ENCODE measurements at regions not wholly inside any gene's neighbourhood (a gene's known extent, or its start where the extent isn't known, plus 50 kb on each side); places are given as distances from the start of the nearest gene placed in this dataset.

GRCh38 chr2:217625557-217626169, 377.1 kb downstream of the TNS1 start:
- H2AFZ ChIP-seq, result no peak overlapping the region
- H3K36me3 ChIP-seq (replicated peaks; ENCODE audit: insufficient read depth, low read depth), result no peaks in the 10 kb centered on the region
- no peaks in the 10 kb centered on the region for H3K79me2 ChIP-seq
- no peak for TF ChIP-seq CTCF (IDR thresholded peaks at IDR 0.05; ENCODE audit: poor library complexity)
- no peak for TF ChIP-seq EZH2 (IDR thresholded peaks at IDR 0.05; ENCODE audit: borderline replicate concordance)
- no peak for TF ChIP-seq EZH2phosphoT487 (IDR thresholded peaks at IDR 0.05; ENCODE audit: low read depth, severe bottlenecking, unreplicated experiment)
- no peaks in the 10 kb centered on the region for H3K27me3 ChIP-seq
- no peaks in the 10 kb centered on the region for H3K9me3 ChIP-seq (ENCODE audit: low read depth)
- H3K27ac ChIP-seq, result no peak overlapping the region
- no peak for DNase-seq (ENCODE audit: low spot score)
- H3K4me2 ChIP-seq, result no peak overlapping the region
- WGBS (ENCODE audit: low lambda C conversion rate, missing lambda C conversion rate), result 46% methylated on average over 4 of the region's 4 CpGs
- H3K4me3 ChIP-seq, result no peak overlapping the region
- peaks cover 16% of the 10 kb centered on the region for H3K4me1 ChIP-seq (ENCODE audit: insufficient read depth)
- H3K9me2 ChIP-seq (replicated peaks; ENCODE audit: insufficient read depth), result no peaks in the 10 kb centered on the region
- H4K20me1 ChIP-seq (ENCODE audit: insufficient read depth, poor library complexity, severe bottlenecking), result no peaks in the 10 kb centered on the region

GRCh38 chr2:217623281-217623912, 379.4 kb downstream of the TNS1 start:
- peaks cover 24% of the 10 kb centered on the region for H3K4me1 ChIP-seq (ENCODE audit: insufficient read depth)
- no peaks in the 10 kb centered on the region for H3K9me2 ChIP-seq (replicated peaks; ENCODE audit: insufficient read depth)
- 96% methylated on average over 2 of the region's 2 CpGs for WGBS (ENCODE audit: low lambda C conversion rate, missing lambda C conversion rate)
- DNase-seq (ENCODE audit: low spot score), result no peak
- TF ChIP-seq EZH2 (IDR thresholded peaks at IDR 0.05; ENCODE audit: borderline replicate concordance) (no peak), EZH2phosphoT487 (IDR thresholded peaks at IDR 0.05; ENCODE audit: low read depth, severe bottlenecking, unreplicated experiment) (no peak), CTCF (IDR thresholded peaks at IDR 0.05; ENCODE audit: poor library complexity) (no peak)
- H3K9me3 ChIP-seq (ENCODE audit: low read depth), result no peaks in the 10 kb centered on the region
- peak overlapping the region; percentile 74 for H3K27ac ChIP-seq
- H3K79me2 ChIP-seq, result no peaks in the 10 kb centered on the region
- H4K20me1 ChIP-seq (ENCODE audit: insufficient read depth, poor library complexity, severe bottlenecking), result no peaks in the 10 kb centered on the region
- H3K36me3 ChIP-seq (replicated peaks; ENCODE audit: insufficient read depth, low read depth), result no peaks in the 10 kb centered on the region
- H3K4me3 ChIP-seq, result no peak overlapping the region
- H3K4me2 ChIP-seq, result peak overlapping the region; percentile 28
- no peak overlapping the region for H2AFZ ChIP-seq
- no peaks in the 10 kb centered on the region for H3K27me3 ChIP-seq

- H3K4me2 ChIP-seq, result peak overlapping the region; percentile 28
- 23% methylated on average over 9 of the region's 9 CpGs for WGBS (ENCODE audit: low lambda C conversion rate, missing lambda C conversion rate)
- H2AFZ ChIP-seq, result no peak overlapping the region
Observed at GRCh38 chr2:217622205-217623060, 380.4 kb downstream of the TNS1 start.

More at GRCh38 chr2:217622205-217623060, 380.4 kb downstream of the TNS1 start:
- Histone ChIP-seq H3K4me1 (ENCODE audit: insufficient read depth) (peaks cover 31% of the 10 kb centered on the region), H3K79me2 (no peaks in the 10 kb centered on the region), H3K27me3 (no peaks in the 10 kb centered on the region), H3K27ac (peak overlapping the region; percentile 84), H3K9me3 (ENCODE audit: low read depth) (no peaks in the 10 kb centered on the region), H3K36me3 (replicated peaks; ENCODE audit: insufficient read depth, low read depth) (no peaks in the 10 kb centered on the region), H4K20me1 (ENCODE audit: insufficient read depth, poor library complexity, severe bottlenecking) (no peaks in the 10 kb centered on the region), H3K4me3 (no peak overlapping the region), H3K9me2 (replicated peaks; ENCODE audit: insufficient read depth) (no peaks in the 10 kb centered on the region)
- no peak for TF ChIP-seq EZH2 (IDR thresholded peaks at IDR 0.05; ENCODE audit: borderline replicate concordance)
- no peak for TF ChIP-seq EZH2phosphoT487 (IDR thresholded peaks at IDR 0.05; ENCODE audit: low read depth, severe bottlenecking, unreplicated experiment)
- no peak for TF ChIP-seq CTCF (IDR thresholded peaks at IDR 0.05; ENCODE audit: poor library complexity)
- DNase-seq (ENCODE audit: low spot score), result peak; percentile 81
